ENCODE measurements at regions not wholly inside any gene's neighbourhood (a gene's known extent, or its start where the extent isn't known, plus 50 kb on each side); places are given as distances from the start of the nearest gene placed in this dataset.

GRCh38 chr13:106917024-106917571, 349.2 kb upstream of the ARGLU1 start:
- TF ChIP-seq, protein P1, sequence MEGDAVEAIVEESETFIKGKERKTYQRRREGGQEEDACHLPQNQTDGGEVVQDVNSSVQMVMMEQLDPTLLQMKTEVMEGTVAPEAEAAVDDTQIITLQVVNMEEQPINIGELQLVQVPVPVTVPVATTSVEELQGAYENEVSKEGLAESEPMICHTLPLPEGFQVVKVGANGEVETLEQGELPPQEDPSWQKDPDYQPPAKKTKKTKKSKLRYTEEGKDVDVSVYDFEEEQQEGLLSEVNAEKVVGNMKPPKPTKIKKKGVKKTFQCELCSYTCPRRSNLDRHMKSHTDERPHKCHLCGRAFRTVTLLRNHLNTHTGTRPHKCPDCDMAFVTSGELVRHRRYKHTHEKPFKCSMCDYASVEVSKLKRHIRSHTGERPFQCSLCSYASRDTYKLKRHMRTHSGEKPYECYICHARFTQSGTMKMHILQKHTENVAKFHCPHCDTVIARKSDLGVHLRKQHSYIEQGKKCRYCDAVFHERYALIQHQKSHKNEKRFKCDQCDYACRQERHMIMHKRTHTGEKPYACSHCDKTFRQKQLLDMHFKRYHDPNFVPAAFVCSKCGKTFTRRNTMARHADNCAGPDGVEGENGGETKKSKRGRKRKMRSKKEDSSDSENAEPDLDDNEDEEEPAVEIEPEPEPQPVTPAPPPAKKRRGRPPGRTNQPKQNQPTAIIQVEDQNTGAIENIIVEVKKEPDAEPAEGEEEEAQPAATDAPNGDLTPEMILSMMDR (tag by site-specific recombination; IDR thresholded peaks at IDR 0.05) = no peak
- TF ChIP-seq ATF2 (tag by site-specific recombination; IDR thresholded peaks at IDR 0.05; ENCODE audit: low read depth) (no peak), ZNF510 (tag by site-specific recombination; IDR thresholded peaks at IDR 0.05; ENCODE audit: insufficient replicate concordance) (no peak), BCL6B (tag by site-specific recombination; IDR thresholded peaks at IDR 0.05) (no peak), SP2 (tag by site-specific recombination; IDR thresholded peaks at IDR 0.05) (no peak), ZNF792 (tag by site-specific recombination; IDR thresholded peaks at IDR 0.05) (no peak), ZNF830 (tag by site-specific recombination; IDR thresholded peaks at IDR 0.05; ENCODE audit: low read depth) (no peak)
- TF ChIP-seq, protein P2, sequence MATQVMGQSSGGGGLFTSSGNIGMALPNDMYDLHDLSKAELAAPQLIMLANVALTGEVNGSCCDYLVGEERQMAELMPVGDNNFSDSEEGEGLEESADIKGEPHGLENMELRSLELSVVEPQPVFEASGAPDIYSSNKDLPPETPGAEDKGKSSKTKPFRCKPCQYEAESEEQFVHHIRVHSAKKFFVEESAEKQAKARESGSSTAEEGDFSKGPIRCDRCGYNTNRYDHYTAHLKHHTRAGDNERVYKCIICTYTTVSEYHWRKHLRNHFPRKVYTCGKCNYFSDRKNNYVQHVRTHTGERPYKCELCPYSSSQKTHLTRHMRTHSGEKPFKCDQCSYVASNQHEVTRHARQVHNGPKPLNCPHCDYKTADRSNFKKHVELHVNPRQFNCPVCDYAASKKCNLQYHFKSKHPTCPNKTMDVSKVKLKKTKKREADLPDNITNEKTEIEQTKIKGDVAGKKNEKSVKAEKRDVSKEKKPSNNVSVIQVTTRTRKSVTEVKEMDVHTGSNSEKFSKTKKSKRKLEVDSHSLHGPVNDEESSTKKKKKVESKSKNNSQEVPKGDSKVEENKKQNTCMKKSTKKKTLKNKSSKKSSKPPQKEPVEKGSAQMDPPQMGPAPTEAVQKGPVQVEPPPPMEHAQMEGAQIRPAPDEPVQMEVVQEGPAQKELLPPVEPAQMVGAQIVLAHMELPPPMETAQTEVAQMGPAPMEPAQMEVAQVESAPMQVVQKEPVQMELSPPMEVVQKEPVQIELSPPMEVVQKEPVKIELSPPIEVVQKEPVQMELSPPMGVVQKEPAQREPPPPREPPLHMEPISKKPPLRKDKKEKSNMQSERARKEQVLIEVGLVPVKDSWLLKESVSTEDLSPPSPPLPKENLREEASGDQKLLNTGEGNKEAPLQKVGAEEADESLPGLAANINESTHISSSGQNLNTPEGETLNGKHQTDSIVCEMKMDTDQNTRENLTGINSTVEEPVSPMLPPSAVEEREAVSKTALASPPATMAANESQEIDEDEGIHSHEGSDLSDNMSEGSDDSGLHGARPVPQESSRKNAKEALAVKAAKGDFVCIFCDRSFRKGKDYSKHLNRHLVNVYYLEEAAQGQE (tag by site-specific recombination; IDR thresholded peaks at IDR 0.05) = no peak
